ENCODE measurements at regions not wholly inside any gene's neighbourhood (a gene's known extent, or its start where the extent isn't known, plus 50 kb on each side); places are given as distances from the start of the nearest gene placed in this dataset.

GRCh38 chr6:142567461-142567860, 265.7 kb downstream of the ADGRG6 start:
- H3K9me3 ChIP-seq (replicated peaks in 1 of 2; ENCODE audit: control insufficient read depth in 1 of 2, insufficient read depth in 1 of 2, low read length in 2 of 2), result peaks cover 0 to 4% of the 10 kb centered on the region in 2 donors
- H3K79me2 ChIP-seq (ENCODE audit: insufficient read depth, low read length), result no peaks in the 10 kb centered on the region
- H3K27me3 ChIP-seq (ENCODE audit: control insufficient read depth in 2 of 2, insufficient read depth in 2 of 2, low read length in 2 of 2), result no peaks in the 10 kb centered on the region
- H3K27ac Mint-ChIP-seq, result no peak overlapping the region
- TF ChIP-seq CTCF (IDR thresholded peaks at IDR 0.05), result no peak
- no peak for DNase-seq
- no peak overlapping the region for H3K9ac ChIP-seq (ENCODE audit: insufficient read depth, low read length, poor library complexity, severe bottlenecking)
- no peak overlapping the region for H3K4me3 Mint-ChIP-seq
- no peak overlapping the region for H3K27ac ChIP-seq (ENCODE audit: low read depth in 1 of 2, low read length in 2 of 2)
- no peak overlapping the region for H2AFZ ChIP-seq (ENCODE audit: insufficient read depth, low read depth, low read length, poor library complexity, severe bottlenecking)
- WGBS (ENCODE audit: insufficient coverage), result 82% methylated on average over 2 of the region's 3 CpGs
- no peaks in the 10 kb centered on the region for H3K36me3 Mint-ChIP-seq
- no peak overlapping the region for H3K4me2 ChIP-seq (replicated peaks; ENCODE audit: extremely low read depth, low read length, poor library complexity, severe bottlenecking)
- no peaks in the 10 kb centered on the region for H3K4me1 Mint-ChIP-seq
- H3K4me1 ChIP-seq (ENCODE audit: control insufficient read depth in 1 of 2, insufficient read depth in 2 of 2, low read length in 2 of 2), result no peaks in the 10 kb centered on the region
- peaks cover 2 to 4% (median 3%) of the 10 kb centered on the region in 3 donors for H3K27me3 Mint-ChIP-seq (ENCODE audit: low read depth in 3 of 3)
- no peak overlapping the region for H3K4me3 ChIP-seq (replicated peaks in 1 of 3; ENCODE audit: low read depth in 2 of 3, low read length in 3 of 3)
- intact Hi-C loops (cut with micrococcal nuclease), result loop anchor here in 1 of 2 donors (5.0 to 10.0 kb wide), 2 partner anchors 457 to 860 kb away; no protein-coding TSS in a partner anchor
- peaks cover 0 to 6% (median 0%) of the 10 kb centered on the region in 7 donors for H3K9me3 Mint-ChIP-seq
- H3K36me3 ChIP-seq (replicated peaks in 1 of 2; ENCODE audit: control insufficient read depth in 1 of 2, insufficient read depth in 2 of 2, low read length in 2 of 2), result no peaks in the 10 kb centered on the region
- H4K20me1 ChIP-seq (ENCODE audit: insufficient read depth, low read length), result no peaks in the 10 kb centered on the region

- peaks cover 2 to 4% (median 3%) of the 10 kb centered on the region in 3 donors for H3K27me3 Mint-ChIP-seq (ENCODE audit: low read depth in 3 of 3)
- H3K36me3 Mint-ChIP-seq, result no peaks in the 10 kb centered on the region
- intact Hi-C loops (cut with micrococcal nuclease), result loop anchor here in 1 of 2 donors (5.0 to 10.0 kb wide), 2 partner anchors 456 to 858 kb away; no protein-coding TSS in a partner anchor
- H3K27me3 ChIP-seq (ENCODE audit: control insufficient read depth in 2 of 2, insufficient read depth in 2 of 2, low read length in 2 of 2), result no peaks in the 10 kb centered on the region
- no CpG with 5 or more reads among the region's 1 CpG for WGBS (ENCODE audit: insufficient coverage)
- H2AFZ ChIP-seq (ENCODE audit: insufficient read depth, low read depth, low read length, poor library complexity, severe bottlenecking), result no peak overlapping the region
- H3K9ac ChIP-seq (ENCODE audit: insufficient read depth, low read length, poor library complexity, severe bottlenecking), result no peak overlapping the region
- peaks cover 2 to 4% of the 10 kb centered on the region in 2 donors for H3K9me3 ChIP-seq (replicated peaks in 1 of 2; ENCODE audit: control insufficient read depth in 1 of 2, insufficient read depth in 1 of 2, low read length in 2 of 2)
- no peak overlapping the region for H3K4me3 Mint-ChIP-seq
- H3K4me3 ChIP-seq (replicated peaks in 1 of 3; ENCODE audit: low read depth in 2 of 3, low read length in 3 of 3), result no peak overlapping the region
- H3K4me2 ChIP-seq (replicated peaks; ENCODE audit: extremely low read depth, low read length, poor library complexity, severe bottlenecking), result no peak overlapping the region
- H3K27ac Mint-ChIP-seq, result no peak overlapping the region
- no peaks in the 10 kb centered on the region for H3K4me1 Mint-ChIP-seq
- H3K36me3 ChIP-seq (replicated peaks in 1 of 2; ENCODE audit: control insufficient read depth in 1 of 2, insufficient read depth in 2 of 2, low read length in 2 of 2), result no peaks in the 10 kb centered on the region
- H3K9me3 Mint-ChIP-seq, result peaks cover 3 to 11% (median 6%) of the 10 kb centered on the region in 7 donors
- no peaks in the 10 kb centered on the region for H3K4me1 ChIP-seq (ENCODE audit: control insufficient read depth in 1 of 2, insufficient read depth in 2 of 2, low read length in 2 of 2)
- no peaks in the 10 kb centered on the region for H4K20me1 ChIP-seq (ENCODE audit: insufficient read depth, low read length)
- H3K27ac ChIP-seq (ENCODE audit: low read depth in 1 of 2, low read length in 2 of 2), result no peak overlapping the region
- DNase-seq, result no peak
- no peaks in the 10 kb centered on the region for H3K79me2 ChIP-seq (ENCODE audit: insufficient read depth, low read length)
- no peak for TF ChIP-seq CTCF (IDR thresholded peaks at IDR 0.05)
These were observed 267.2 kb downstream of the ADGRG6 start for GRCh38 chr6:142568857-142569597.

Measured in CD14-positive monocyte (primary cell).